Neural progenitor cell (in vitro differentiated cells): ENCODE measurements at regions not wholly inside any gene's neighbourhood (a gene's known extent, or its start where the extent isn't known, plus 50 kb on each side); places are given as distances from the start of the nearest gene placed in this dataset.

Source experiments
- EZH2phosphoT487 ChIP-seq: fragments of 200-600 bp; sonication (generic); IDR thresholded peaks from 2 replicates; pipeline ENCODE4 v1.6.1; 2017; ENCODE audit warnings: antibody characterized with exemption
- TF ChIP-seq, protein P1 (sequence below): fragments of 200-600 bp; sonication (generic); IDR thresholded peaks from 2 replicates; pipeline ENCODE4 v1.5.1; 2017; ENCODE audit warnings: antibody characterized with exemption, mild to moderate bottlenecking

DNA sequence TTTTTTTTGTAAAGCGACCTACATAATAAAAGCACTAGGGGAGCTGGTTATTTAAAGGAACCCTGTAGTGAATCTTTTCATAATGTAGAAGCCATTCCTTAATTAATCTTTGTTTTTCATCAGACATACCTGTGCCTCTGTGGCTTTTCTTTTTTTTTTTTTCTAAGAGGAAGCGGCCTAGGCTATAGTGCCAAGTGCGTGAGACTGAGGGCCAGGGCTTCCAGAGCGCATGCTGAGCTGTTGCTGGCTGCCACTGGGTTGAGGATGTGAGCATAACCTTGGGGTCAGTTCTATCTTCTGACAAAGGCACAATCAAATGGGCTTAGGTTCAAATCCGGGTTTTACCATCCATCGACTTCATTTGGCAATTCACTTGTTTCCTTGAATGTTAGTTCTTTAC lies 103.7 kb downstream of the NEUROD6 start:
- TF ChIP-seq, protein P1, sequence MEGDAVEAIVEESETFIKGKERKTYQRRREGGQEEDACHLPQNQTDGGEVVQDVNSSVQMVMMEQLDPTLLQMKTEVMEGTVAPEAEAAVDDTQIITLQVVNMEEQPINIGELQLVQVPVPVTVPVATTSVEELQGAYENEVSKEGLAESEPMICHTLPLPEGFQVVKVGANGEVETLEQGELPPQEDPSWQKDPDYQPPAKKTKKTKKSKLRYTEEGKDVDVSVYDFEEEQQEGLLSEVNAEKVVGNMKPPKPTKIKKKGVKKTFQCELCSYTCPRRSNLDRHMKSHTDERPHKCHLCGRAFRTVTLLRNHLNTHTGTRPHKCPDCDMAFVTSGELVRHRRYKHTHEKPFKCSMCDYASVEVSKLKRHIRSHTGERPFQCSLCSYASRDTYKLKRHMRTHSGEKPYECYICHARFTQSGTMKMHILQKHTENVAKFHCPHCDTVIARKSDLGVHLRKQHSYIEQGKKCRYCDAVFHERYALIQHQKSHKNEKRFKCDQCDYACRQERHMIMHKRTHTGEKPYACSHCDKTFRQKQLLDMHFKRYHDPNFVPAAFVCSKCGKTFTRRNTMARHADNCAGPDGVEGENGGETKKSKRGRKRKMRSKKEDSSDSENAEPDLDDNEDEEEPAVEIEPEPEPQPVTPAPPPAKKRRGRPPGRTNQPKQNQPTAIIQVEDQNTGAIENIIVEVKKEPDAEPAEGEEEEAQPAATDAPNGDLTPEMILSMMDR, result no peak
- TF ChIP-seq EZH2phosphoT487, result no peak
